Stimulated activated naive CD8-positive, alpha-beta T cell treated with anti-CD3 and anti-CD28 coated beads, Interleukin-15, Interleukin-2, amounts not matched to agents 100 ng/mL and 50 ng/mL, for 24 hours (primary cell): ENCODE measurements at regions not wholly inside any gene's neighbourhood (a gene's known extent, or its start where the extent isn't known, plus 50 kb on each side); places are given as distances from the start of the nearest gene placed in this dataset.

Experiments
- H3K27ac Mint-ChIP-seq: one replicate; pipeline ENCODE4 v1.8.0; 2021; ENCODE audit warnings: mild to moderate bottlenecking, mixed read lengths
- H3K27me3 Mint-ChIP-seq: one replicate; pipeline ENCODE4 v1.8.0; 2021; ENCODE audit warnings: mixed read lengths
- H3K36me3 Mint-ChIP-seq: one replicate; pipeline ENCODE4 v1.8.0; 2021; ENCODE audit warnings: low read depth, mixed read lengths
- H3K4me1 Mint-ChIP-seq: one replicate; pipeline ENCODE4 v1.8.0; 2021; ENCODE audit warnings: low read depth, mixed read lengths
- H3K4me3 Mint-ChIP-seq: one replicate; pipeline ENCODE4 v1.8.0; 2021; ENCODE audit warnings: mild to moderate bottlenecking, mixed read lengths
- H3K9me3 Mint-ChIP-seq: one replicate; pipeline ENCODE4 v1.8.0; 2021; ENCODE audit warnings: mixed read lengths

DNA sequence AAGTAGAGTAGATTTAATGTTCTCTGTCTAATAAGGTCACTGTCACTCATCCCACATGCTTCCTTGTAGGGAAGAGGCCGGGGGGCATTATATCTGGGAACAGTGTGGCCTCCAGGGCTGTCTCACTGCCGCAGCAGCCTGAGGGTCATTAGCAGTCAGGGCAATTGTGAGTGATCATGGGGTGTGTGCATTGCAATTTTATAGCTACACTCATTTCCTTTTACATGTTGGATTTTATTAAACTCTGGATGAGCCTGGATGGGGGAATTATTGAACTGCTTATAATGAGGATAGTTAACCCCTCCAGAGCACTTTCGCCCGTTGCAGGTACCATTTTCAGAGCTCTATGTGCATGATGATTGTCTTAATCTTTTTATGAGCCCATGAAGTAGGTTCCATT is 60.9 kb upstream of the DISP3 start:
- Mint-ChIP-seq H3K27me3 (peaks cover 5% of the 10 kb centered on the region), H3K4me1 (no peaks in the 10 kb centered on the region), H3K9me3 (no peaks in the 10 kb centered on the region), H3K36me3 (no peaks in the 10 kb centered on the region), H3K4me3 (no peak overlapping the region), H3K27ac (no peak overlapping the region)

DNA sequence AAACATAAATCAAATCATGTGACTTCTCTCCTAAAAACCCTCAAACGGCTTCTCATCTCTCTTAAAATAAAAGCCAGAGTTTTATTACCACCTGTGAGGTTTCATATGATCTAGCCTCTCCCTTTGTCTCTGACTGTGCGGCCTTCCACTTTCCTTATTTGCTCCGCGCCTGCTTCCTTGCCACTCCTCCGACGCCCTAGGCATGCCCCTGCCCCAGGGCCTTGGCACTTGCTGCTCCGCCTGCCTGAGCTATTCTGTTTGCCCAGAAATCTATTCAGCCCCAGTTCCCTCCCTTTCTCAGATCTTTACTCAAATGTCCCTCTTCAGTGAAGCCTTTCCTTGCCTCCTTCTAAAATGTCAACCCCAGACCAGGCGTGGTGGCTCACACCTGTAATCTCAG is 57.5 kb upstream of the DISP3 start:
- Mint-ChIP-seq H3K4me1 (no peaks in the 10 kb centered on the region), H3K4me3 (no peak overlapping the region), H3K27ac (no peak overlapping the region), H3K36me3 (no peaks in the 10 kb centered on the region), H3K27me3 (peaks cover 5% of the 10 kb centered on the region), H3K9me3 (no peaks in the 10 kb centered on the region)

DNA sequence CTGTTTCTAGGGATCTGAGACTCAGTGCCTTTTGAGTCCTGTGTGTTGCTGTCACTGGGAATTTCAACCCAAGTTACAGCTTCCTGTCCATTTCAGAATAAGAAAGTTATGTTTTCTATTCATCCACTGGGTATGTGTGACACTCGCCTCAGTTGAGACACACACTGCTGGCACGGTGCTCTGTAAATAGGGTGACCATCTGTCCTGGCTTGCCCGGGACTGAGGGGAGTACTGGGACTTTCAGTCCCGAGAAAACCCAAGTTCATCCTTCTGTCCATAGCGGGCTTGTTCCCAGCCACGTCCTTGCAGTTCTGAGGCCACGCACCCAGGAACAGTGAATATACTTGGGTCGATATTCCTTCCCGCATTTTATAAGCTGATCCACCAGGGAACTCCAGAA is 56.3 kb upstream of the DISP3 start:
- Mint-ChIP-seq H3K27me3 (peaks cover 5% of the 10 kb centered on the region), H3K4me3 (no peak overlapping the region), H3K4me1 (no peaks in the 10 kb centered on the region), H3K9me3 (no peaks in the 10 kb centered on the region), H3K27ac (no peak overlapping the region), H3K36me3 (no peaks in the 10 kb centered on the region)

DNA sequence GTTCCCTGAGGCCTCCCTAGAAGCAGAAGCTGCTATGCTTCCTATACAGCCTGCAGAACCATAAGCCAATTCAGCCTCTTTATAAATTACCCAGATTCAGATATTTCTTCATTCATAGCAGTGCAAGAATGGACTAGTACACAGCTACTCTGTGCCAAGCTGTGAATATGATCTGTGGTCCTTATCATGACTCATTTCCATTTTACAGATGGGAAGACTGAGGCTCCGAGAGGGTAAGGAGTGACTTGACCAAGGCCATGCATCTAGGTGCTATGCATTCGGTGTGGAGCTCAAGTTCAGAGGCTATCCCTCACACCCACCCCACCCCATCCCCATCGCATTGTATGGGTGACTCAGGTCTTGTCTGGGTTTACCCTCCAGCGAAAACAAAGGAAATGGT is 52.3 kb upstream of the DISP3 start:
- Mint-ChIP-seq H3K4me3 (no peak overlapping the region), H3K9me3 (no peaks in the 10 kb centered on the region), H3K36me3 (no peaks in the 10 kb centered on the region), H3K27me3 (peaks cover under 1% of the 10 kb centered on the region), H3K27ac (no peak overlapping the region), H3K4me1 (no peaks in the 10 kb centered on the region)

DNA sequence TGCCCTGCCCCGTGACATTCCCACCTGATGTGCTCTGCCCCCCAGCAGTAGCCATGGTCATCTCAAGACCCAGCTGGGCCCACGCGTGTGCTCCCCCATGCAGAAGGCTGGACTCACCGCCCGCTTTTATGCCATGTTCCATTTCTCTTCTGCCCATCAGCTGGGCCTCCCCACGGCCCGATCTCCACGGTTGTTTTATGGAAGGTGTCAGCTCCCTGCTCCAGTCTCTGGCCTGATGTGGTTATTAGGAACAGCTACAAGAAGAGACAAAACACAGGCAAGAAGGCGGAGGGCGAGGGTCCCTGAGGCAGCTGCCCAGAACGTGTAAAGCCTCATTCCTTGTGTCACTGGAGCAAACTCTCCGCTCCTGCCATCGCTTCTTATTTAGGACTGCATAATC is 50.2 kb upstream of the DISP3 start:
- Mint-ChIP-seq H3K4me1 (no peaks in the 10 kb centered on the region), H3K9me3 (no peaks in the 10 kb centered on the region), H3K36me3 (no peaks in the 10 kb centered on the region), H3K27ac (no peak overlapping the region), H3K27me3 (peaks cover 4% of the 10 kb centered on the region), H3K4me3 (no peak overlapping the region)
